Spinal cord (tissue), 9 donors: ENCODE measurements at regions not wholly inside any gene's neighbourhood (a gene's known extent, or its start where the extent isn't known, plus 50 kb on each side); places are given as distances from the start of the nearest gene placed in this dataset.

Source experiments
- DNase-seq, 6 donors: peaks; one replicate each; pipeline versions ENCODE4 v3.0.0 to v3.0.0-alpha.2; 2013 to 2015; ENCODE audit warnings: low spot score in 6 of 6, low read depth in 4 of 6
- H3K27ac ChIP-seq: one replicate; pipeline ENCODE4 v1.5.1; 2013; ENCODE audit warnings: low read depth, low read length, control low read depth
- H3K27me3 ChIP-seq: one replicate; pipeline ENCODE4 v1.6.1; 2013; ENCODE audit warnings: low read length; ENCODE audit not compliant: control insufficient read depth, insufficient read depth
- H3K36me3 ChIP-seq: one replicate; pipeline ENCODE4 v1.6.1; 2013; ENCODE audit warnings: low read length; ENCODE audit not compliant: control insufficient read depth, insufficient read depth
- H3K4me1 ChIP-seq: one replicate; pipeline ENCODE4 v1.6.1; 2013; ENCODE audit warnings: low read length; ENCODE audit not compliant: control insufficient read depth, insufficient read depth
- H3K4me3 ChIP-seq: one replicate; pipeline ENCODE4 v1.5.1; 2013; ENCODE audit warnings: low read depth, low read length, control low read depth
- H3K9me3 ChIP-seq: one replicate; pipeline ENCODE4 v1.6.1; 2013; ENCODE audit warnings: low read length; ENCODE audit not compliant: control insufficient read depth, insufficient read depth
- WGBS: methylation state at CpG from one replicate; pipeline ENCODE4 v1.1.5; 2013; ENCODE audit warnings: missing lambda C conversion rate; ENCODE audit not compliant: insufficient coverage; 5-methylcytosine and 5-hydroxymethylcytosine counted together
- donor health status: healthy.

DNA sequence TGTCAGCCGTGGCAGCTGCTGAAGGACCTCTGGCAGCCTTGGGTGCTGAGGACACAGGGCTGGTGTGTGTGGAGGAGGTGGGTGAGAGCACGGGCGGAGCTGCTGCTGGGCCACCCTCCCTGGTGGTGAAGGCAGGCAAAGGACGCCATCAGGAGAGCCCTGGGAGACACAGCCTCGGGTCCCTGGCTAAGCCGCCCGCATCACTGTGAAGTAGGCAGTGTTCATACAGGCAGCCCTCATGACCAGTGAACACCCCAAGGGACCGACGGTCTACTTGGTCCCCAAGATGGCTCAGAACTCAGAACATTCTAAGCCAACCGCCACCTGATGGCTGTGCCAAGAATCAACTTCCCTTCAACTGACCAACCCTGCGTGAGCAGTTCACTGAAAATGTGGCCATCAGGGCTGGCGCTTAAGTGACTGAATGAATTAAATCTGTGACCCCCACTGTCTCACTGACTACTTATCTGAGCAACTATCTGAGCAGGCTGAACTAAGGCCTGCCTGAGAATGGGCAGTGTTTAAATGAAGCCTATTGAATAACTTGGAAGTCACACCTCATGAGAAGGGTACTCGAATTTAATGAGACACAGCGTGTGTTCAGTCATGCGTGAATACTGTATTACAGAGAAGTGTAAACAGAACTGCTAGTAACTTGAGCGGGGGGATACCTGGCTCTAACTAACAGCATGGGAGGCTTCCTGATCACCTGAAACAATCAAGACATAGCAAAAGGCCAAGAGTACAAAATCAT lies 54.7 kb upstream of the SIMC1 start:
- Histone ChIP-seq H3K36me3 (no peaks in the 10 kb centered on the region), H3K4me1 (peaks cover 8% of the 10 kb centered on the region), H3K27ac (no peak overlapping the region), H3K27me3 (no peaks in the 10 kb centered on the region), H3K4me3 (no peak overlapping the region), H3K9me3 (no peaks in the 10 kb centered on the region)
- peak in 2 of 6 donors; percentile 15 to 53 for DNase-seq
- WGBS: 82% methylated on average over 12 of the region's 16 CpGs

DNA sequence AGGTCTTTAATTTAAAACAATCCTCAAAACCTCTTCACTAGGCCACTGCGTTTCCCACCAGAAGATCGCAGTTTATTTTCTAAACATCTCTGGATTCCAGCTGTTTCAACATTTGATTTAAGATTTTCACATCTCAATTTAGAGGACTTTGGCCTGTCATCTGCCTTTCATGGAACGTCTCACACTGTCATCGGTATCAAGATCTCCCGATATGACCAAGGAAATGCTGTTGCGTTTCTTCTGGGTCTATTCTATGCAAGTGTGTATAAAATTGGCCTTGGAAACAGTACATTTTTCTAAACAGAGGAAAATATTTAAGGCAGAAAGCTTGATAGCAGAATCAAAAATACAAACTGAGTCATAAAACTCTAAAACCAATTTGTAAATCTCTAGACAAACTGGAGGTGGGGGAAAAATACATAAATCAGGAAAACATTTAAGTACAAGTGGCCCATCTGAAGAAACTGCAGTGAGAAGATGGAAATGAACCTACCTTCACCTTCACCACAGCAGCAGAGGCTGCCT lies 53.6 kb upstream of the SIMC1 start:
- H3K27ac ChIP-seq: no peak overlapping the region
- H3K4me3 ChIP-seq: no peak overlapping the region
- H3K27me3 ChIP-seq: no peaks in the 10 kb centered on the region
- peaks cover 8% of the 10 kb centered on the region for H3K4me1 ChIP-seq
- H3K9me3 ChIP-seq: no peaks in the 10 kb centered on the region
- 87% methylated on average over 4 of the region's 6 CpGs for WGBS
- no peak for DNase-seq
- no peaks in the 10 kb centered on the region for H3K36me3 ChIP-seq

- Histone ChIP-seq H3K4me1 (peaks cover 8% of the 10 kb centered on the region), H3K9me3 (no peaks in the 10 kb centered on the region), H3K36me3 (no peaks in the 10 kb centered on the region), H3K4me3 (no peak overlapping the region), H3K27ac (no peak overlapping the region), H3K27me3 (no peaks in the 10 kb centered on the region)
- no peak for DNase-seq
- WGBS: 86% methylated on average over 7 of the region's 9 CpGs
These were observed 53.0 kb upstream of the SIMC1 start for GRCh38 chr5:176185133-176185733.

GRCh38 chr5:176186107-176186506 lies 52.1 kb upstream of the SIMC1 start:
- H3K4me3 ChIP-seq: no peak overlapping the region
- DNase-seq: no peak
- H3K27me3 ChIP-seq: no peaks in the 10 kb centered on the region
- no peaks in the 10 kb centered on the region for H3K36me3 ChIP-seq
- H3K4me1 ChIP-seq: peaks cover 2% of the 10 kb centered on the region
- WGBS: no CpG with 5 or more reads among the region's 3 CpGs
- H3K9me3 ChIP-seq: no peaks in the 10 kb centered on the region
- no peak overlapping the region for H3K27ac ChIP-seq

DNA sequence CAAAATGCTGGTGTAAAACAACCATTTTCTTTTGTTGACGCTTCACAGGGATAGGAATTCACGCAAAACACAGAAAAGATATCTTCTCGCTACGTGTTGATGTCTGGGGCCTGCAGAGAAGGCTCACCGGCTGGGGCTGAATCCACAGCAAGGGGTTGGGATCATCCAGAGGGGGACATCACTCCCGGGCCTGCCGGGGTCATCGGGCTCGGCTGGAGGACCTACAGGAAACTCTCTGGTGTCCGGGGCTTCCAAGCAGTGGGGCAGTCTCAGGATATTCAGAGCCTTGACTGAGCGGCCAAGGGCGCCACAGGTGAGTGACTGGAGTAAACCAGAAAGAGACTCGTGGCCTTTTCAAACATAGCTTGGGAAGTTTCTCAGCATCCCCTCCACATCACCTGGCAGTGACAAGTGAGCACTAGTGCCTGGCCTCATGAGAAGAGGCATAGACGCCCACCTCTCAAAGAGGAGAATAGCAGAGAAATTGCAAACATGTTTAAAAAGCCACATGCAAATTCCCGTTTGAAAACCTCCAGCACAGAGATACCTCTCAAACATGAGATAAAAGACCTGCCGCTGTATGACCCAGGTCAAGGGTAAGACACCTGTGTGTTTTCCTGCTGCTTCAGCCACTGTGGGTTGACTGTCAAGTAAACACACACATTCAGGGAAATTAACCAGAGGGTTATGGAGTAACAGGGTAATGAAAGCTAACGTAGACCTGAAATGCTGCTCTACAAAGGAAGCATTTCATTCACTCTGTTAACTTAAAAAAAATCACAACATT lies 50.8 kb upstream of the SIMC1 start:
- no peaks in the 10 kb centered on the region for H3K4me1 ChIP-seq
- DNase-seq: no peak
- H3K27me3 ChIP-seq: no peaks in the 10 kb centered on the region
- H3K9me3 ChIP-seq: no peaks in the 10 kb centered on the region
- no peak overlapping the region for H3K27ac ChIP-seq
- H3K36me3 ChIP-seq: no peaks in the 10 kb centered on the region
- H3K4me3 ChIP-seq: no peak overlapping the region
- WGBS: 75% methylated on average over 15 of the region's 17 CpGs

DNA sequence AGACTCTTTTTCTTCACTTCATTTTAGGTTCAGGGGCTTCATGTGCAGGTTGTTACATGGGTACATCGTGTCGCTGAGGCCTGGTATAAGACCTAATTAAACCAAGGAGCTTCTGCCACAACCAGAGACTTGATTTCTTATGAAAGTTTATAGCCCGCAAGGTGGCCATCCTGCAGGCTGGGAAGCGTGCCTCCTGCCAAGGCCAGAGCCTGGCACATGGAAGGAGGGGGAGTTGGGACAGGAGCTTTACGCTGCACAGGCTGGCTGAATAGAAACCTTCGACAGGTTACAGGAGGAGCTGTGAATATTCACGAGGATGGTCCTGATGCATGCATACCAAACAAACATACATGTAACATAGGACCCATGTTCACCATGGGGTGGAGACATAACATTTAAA lies 50.1 kb upstream of the SIMC1 start:
- Histone ChIP-seq H3K36me3 (no peaks in the 10 kb centered on the region), H3K9me3 (no peaks in the 10 kb centered on the region), H3K27me3 (no peaks in the 10 kb centered on the region), H3K27ac (no peak overlapping the region), H3K4me3 (no peak overlapping the region), H3K4me1 (no peaks in the 10 kb centered on the region)
- no peak for DNase-seq
- 96% methylated on average over 5 of the region's 7 CpGs for WGBS
